Kidney (tissue), 13 donors: ENCODE measurements at regions not wholly inside any gene's neighbourhood (a gene's known extent, or its start where the extent isn't known, plus 50 kb on each side); places are given as distances from the start of the nearest gene placed in this dataset.

Source experiments
- DNase-seq, 5 donors: peaks; one replicate each; pipeline ENCODE4 v3.0.0-alpha.2; 2013 to 2020
- FAIRE-seq: peaks from 2 replicates; lab custom pipeline; 2012; peaks lifted over from hg19 to GRCh38; lab: Jason Lieb, UNC
- H3K27ac ChIP-seq, 2 donors: one replicate each; pipeline ENCODE4 v1.7.0; 2013; ENCODE audit warnings: low read depth in 2 of 2, low read length in 2 of 2, inconsistent platforms in 1 of 2
- H3K27me3 ChIP-seq: one replicate; pipeline ENCODE4 v1.7.1; 2013; ENCODE audit warnings: low read length, inconsistent platforms; ENCODE audit not compliant: control insufficient read depth, insufficient read depth
- H3K36me3 ChIP-seq, 3 donors: one replicate each; pipeline versions ENCODE4 v1.7.0 to v1.7.1; 2013; ENCODE audit warnings: low read length in 3 of 3, control low read depth in 1 of 3, inconsistent platforms in 1 of 3; ENCODE audit not compliant: insufficient read depth in 3 of 3, control insufficient read depth in 2 of 3
- H3K4me1 ChIP-seq, 3 donors: one replicate each; pipeline versions ENCODE4 v1.7.0 to v1.7.1; 2013; ENCODE audit warnings: low read length in 3 of 3, inconsistent platforms in 1 of 3, low read depth in 1 of 3; ENCODE audit not compliant: control insufficient read depth in 2 of 3, insufficient read depth in 2 of 3
- H3K4me3 ChIP-seq, 3 donors: one replicate each; pipeline versions ENCODE4 v1.7.0 to v1.8.1; 2013; ENCODE audit warnings: low read length in 3 of 3, control low read depth in 1 of 3, inconsistent platforms in 1 of 3
- H3K9ac ChIP-seq, 3 donors: one replicate each; pipeline versions ENCODE4 v1.7.0 to v1.7.1; 2013; ENCODE audit warnings: low read length in 3 of 3, control low read depth in 1 of 3, inconsistent platforms in 1 of 3
- H3K9me3 ChIP-seq, 3 donors: one replicate each; pipeline versions ENCODE4 v1.7.0 to v1.7.1; 2013; ENCODE audit warnings: low read length in 3 of 3, control low read depth in 1 of 3, inconsistent platforms in 1 of 3; ENCODE audit not compliant: control insufficient read depth in 2 of 3, insufficient read depth in 1 of 3
- intact Hi-C: fragments of 100-400 bp; cut with DNase I; formaldehyde crosslinking; loops from one replicate; pipeline ENCODE4 v1.11.1; 2022
- TF ChIP-seq, protein P1 (sequence below): IDR thresholded peaks from 3 replicates; pipeline ENCODE4 v1.5.1; 2012; ENCODE audit warnings: mild to moderate bottlenecking, moderate library complexity, borderline replicate concordance; ENCODE audit not compliant: insufficient read depth; ENCODE audit errors: extremely low read depth
- donor health status: control.
- donor health status: control.
- donor health status: control.
- donor health status: control.
- donor health status: control.
- donor health status: DM: yes; HTN: yes; CAD: no.
- donor health status: Normal renal cell carcinoma (clear cell type).

GRCh38 chr11:90349731-90350130 lies 126.9 kb upstream of the CHORDC1 start:
- TF ChIP-seq, protein P1, sequence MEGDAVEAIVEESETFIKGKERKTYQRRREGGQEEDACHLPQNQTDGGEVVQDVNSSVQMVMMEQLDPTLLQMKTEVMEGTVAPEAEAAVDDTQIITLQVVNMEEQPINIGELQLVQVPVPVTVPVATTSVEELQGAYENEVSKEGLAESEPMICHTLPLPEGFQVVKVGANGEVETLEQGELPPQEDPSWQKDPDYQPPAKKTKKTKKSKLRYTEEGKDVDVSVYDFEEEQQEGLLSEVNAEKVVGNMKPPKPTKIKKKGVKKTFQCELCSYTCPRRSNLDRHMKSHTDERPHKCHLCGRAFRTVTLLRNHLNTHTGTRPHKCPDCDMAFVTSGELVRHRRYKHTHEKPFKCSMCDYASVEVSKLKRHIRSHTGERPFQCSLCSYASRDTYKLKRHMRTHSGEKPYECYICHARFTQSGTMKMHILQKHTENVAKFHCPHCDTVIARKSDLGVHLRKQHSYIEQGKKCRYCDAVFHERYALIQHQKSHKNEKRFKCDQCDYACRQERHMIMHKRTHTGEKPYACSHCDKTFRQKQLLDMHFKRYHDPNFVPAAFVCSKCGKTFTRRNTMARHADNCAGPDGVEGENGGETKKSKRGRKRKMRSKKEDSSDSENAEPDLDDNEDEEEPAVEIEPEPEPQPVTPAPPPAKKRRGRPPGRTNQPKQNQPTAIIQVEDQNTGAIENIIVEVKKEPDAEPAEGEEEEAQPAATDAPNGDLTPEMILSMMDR, result no peak
- Histone ChIP-seq H3K36me3 (no peaks in the 10 kb centered on the region), H3K27me3 (no peaks in the 10 kb centered on the region), H3K4me3 (no peak overlapping the region), H3K9ac (no peak overlapping the region), H3K9me3 (no peaks in the 10 kb centered on the region), H3K27ac (no peak overlapping the region), H3K4me1 (no peaks in the 10 kb centered on the region)
- FAIRE-seq (no peak), DNase-seq (no peak)
- intact Hi-C loops, result no loop called here

GRCh38 chr11:90344546-90344945 lies 121.7 kb upstream of the CHORDC1 start:
- TF ChIP-seq, protein P1, result no peak
- intact Hi-C loops, result no loop called here
- Histone ChIP-seq H3K4me3 (no peak overlapping the region), H3K9ac (no peak overlapping the region), H3K27ac (no peak overlapping the region), H3K4me1 (no peaks in the 10 kb centered on the region), H3K9me3 (no peaks in the 10 kb centered on the region), H3K27me3 (no peaks in the 10 kb centered on the region), H3K36me3 (no peaks in the 10 kb centered on the region)
- DNase-seq (no peak), FAIRE-seq (no peak)

GRCh38 chr11:90343673-90344072 lies 120.8 kb upstream of the CHORDC1 start:
- H3K9me3 ChIP-seq, result no peaks in the 10 kb centered on the region
- no peaks in the 10 kb centered on the region for H3K36me3 ChIP-seq
- no peaks in the 10 kb centered on the region for H3K4me1 ChIP-seq
- H3K27me3 ChIP-seq, result no peaks in the 10 kb centered on the region
- no peak for DNase-seq
- intact Hi-C loops, result no loop called here
- no peak for FAIRE-seq
- no peak overlapping the region for H3K27ac ChIP-seq
- no peak overlapping the region for H3K4me3 ChIP-seq
- H3K9ac ChIP-seq, result no peak overlapping the region
- TF ChIP-seq, protein P1, result no peak

- H3K27ac ChIP-seq, result no peak overlapping the region
- no peak overlapping the region for H3K4me3 ChIP-seq
- H3K9me3 ChIP-seq, result no peaks in the 10 kb centered on the region
- TF ChIP-seq, protein P1, result no peak
- H3K4me1 ChIP-seq, result no peaks in the 10 kb centered on the region
- no peaks in the 10 kb centered on the region for H3K27me3 ChIP-seq
- FAIRE-seq (no peak), DNase-seq (no peak)
- no peaks in the 10 kb centered on the region for H3K36me3 ChIP-seq
- intact Hi-C loops, result no loop called here
- no peak overlapping the region for H3K9ac ChIP-seq
These were observed 119.1 kb upstream of the CHORDC1 start for GRCh38 chr11:90341986-90342385.
